Hypothalamus (tissue), 51 donors: ENCODE measurements at regions not wholly inside any gene's neighbourhood (a gene's known extent, or its start where the extent isn't known, plus 50 kb on each side); places are given as distances from the start of the nearest gene placed in this dataset.
"Not testable (repeated sequence)": the region's sequence is repeated elsewhere in the genome, so short reads cannot be mapped to it uniquely, and the experiment has no call there.

ENCODE experiments used
- DNase-seq, 51 donors: peaks; one replicate each; lab custom pipeline; 2025; lab: John Stamatoyannopoulos, UW

DNA sequence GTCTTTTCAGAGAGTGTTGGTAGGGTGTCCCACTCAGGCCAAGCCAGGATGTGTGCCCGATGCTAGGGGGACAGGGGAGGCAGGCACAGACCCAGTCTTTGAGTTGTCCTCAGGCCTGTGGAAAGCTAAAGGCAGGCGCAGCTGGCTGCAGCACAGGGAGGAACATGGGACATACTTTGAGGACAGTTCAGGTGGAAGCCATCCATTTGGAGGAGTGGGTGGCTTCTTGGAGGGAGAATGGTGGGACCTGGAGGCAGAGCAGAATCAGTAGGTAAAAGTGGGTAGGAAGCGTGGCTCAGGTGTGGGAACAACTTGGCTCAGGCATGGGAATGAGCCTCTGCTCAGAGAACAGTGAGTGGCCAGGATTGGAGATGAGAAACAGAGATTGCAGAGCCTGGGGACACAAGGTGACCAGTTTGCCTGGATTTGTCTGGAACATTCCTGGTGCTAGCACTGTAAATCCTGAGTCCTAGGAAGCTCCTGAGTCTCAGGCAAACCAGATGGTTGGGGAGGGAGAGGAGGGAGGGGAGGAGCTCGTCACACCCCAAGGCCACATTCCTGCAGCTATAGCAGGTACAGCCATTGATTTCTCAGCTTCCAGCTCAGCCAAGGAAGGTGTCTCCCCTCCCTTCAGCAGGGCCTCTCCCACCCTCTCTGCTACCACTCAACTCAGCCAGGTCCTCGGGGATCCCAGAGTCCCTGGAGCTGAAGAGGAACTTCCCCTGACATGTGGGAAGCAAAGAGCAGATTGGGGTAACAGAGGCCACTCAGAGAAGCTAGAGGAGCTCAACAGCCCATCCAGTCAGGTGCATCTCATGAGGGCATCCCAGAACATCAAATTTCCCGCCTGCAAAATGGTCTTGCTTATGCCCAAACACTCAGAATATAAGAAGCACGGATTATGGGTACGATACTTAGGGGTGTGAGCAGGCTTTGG lies 65.2 kb upstream of the TINAGL1 start:
- no peak for DNase-seq

- DNase-seq, result no peak
These were observed 64.3 kb upstream of the TINAGL1 start for GRCh38 chr1:31511848-31512615.

GRCh38 chr1:31514117-31514516 lies 62.2 kb upstream of the TINAGL1 start:
- DNase-seq, result no peak

GRCh38 chr1:31515056-31515775 lies 61.1 kb upstream of the TINAGL1 start:
- no peak for DNase-seq

GRCh38 chr1:31515936-31516335 lies 60.4 kb upstream of the TINAGL1 start:
- DNase-seq, result no peak

- no peak for DNase-seq
These were observed 59.0 kb upstream of the TINAGL1 start for GRCh38 chr1:31517301-31517700.

GRCh38 chr1:31517986-31518385 lies 58.3 kb upstream of the TINAGL1 start:
- not testable (repeated sequence) for DNase-seq

DNA sequence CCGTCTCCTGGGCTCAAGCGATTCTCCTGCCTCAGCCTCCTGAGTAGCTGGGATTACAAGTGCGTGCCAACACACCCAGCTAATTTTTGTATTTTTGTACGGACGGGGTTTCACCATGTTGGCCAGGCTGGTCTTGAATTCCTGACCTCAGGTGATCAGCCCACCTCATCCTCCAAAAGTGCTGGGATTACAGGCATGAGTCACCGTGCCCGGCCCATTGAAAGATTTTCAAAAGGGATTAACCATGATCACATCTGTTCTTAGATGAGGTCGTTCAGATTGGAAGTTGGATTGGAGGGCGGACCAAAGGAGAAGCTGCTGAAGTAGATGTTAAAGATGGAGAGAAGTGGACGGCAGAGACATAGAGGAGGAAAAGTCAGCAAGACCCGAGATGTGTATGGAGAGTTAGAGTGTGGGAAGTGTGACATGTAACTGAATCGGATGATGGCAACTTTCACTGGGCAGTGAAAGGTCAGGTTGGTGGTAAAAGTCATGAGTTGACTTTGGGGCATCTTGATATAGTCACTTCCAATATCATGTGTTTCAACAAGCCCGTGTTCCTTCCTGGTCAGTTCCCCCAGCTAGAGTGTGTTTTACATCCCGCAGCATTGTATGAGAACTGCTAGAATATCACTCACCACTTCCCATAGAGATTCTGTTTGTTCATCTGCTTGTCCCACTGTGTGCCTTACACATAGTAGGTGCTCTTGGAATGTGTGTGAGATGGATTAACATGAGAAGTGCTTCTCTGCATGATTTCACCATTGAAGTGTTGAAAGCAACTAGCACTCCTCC lies 54.4 kb upstream of the TINAGL1 start:
- no peak for DNase-seq

DNA sequence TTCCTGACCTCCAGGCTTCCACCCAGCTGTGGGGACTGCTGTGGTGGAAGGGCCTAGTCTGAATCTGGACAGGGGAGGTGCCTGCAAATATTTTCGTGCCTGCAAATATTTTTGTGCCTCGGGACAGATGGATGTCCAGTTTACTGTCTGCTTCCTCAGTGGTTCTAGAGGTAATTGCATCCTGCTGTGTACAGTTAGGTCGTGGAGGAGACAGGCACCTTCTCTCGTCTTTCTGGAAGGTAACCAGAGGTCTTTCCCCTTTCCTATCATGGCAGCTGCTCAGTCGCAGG lies 53.8 kb upstream of the TINAGL1 start:
- no peak for DNase-seq

DNA sequence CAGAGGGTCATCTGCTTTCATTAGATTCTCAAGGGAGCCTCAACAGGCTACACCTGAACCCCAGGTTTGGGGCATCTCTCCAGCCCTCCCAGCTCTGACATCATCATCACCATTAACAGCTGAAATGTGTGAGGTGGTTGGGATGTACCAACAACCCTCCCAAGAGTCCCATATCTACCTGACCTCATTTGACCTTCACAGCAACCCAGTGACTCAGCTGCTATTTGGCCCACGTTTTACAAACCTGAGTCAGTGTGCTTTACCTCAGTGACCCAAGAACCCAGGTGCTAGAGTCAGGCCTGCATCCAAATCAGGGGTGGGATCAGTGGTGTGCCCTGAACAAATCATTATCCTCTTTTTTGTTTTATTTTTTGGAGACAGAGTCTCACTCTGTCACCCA lies 53.3 kb upstream of the TINAGL1 start:
- DNase-seq, result no peak

GRCh38 chr1:31523769-31524168 lies 52.5 kb upstream of the TINAGL1 start:
- peak in 1 of 51 donors; percentile 8 for DNase-seq

DNA sequence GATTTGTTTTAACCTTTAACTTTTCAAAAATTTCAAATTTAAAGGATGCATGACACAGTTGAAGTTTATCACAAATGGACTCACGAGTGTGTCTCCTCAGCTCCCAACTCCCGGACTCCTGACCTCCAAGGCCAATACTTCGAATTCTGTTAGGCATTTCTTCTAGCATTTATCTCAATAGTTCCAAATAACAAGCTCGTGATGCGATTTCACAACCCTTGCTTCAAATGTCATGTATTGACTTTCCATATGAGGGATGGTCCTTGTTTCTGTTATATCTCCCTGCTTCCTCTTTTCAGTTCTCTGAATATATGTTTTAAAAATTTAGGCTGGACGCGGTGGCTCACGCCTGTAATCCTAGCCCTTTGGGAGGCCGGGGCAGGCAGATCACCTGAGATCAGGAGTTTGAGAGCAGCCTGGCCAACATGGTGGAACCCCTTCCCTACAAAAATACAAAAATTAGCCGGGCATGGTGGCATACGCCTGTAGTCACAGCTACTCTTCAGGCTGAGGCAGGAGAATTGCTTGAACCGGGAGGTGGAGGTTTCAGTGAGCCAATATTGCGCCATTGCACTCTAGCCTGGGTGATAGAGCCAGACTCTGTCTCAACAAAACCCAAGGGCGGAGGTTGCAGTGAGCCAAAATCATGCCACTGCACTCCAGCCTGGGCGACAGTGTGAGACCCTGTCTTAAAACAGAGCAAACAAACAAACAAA lies 52.0 kb upstream of the TINAGL1 start:
- no peak for DNase-seq
